ENCODE measurements at regions not wholly inside any gene's neighbourhood (a gene's known extent, or its start where the extent isn't known, plus 50 kb on each side); places are given as distances from the start of the nearest gene placed in this dataset.

- no peaks in the 10 kb centered on the region for H3K9me3 Mint-ChIP-seq
- H3K36me3 Mint-ChIP-seq, result no peaks in the 10 kb centered on the region
- no peak overlapping the region for H3K27ac Mint-ChIP-seq
- no peak overlapping the region for H3K4me3 Mint-ChIP-seq
- H3K4me1 Mint-ChIP-seq, result no peaks in the 10 kb centered on the region
- no peak for DNase-seq
- H3K27me3 Mint-ChIP-seq, result no peaks in the 10 kb centered on the region
These were observed 1080.7 kb downstream of the GRIK2 start for GRCh38 chr6:102474041-102474807.

DNA sequence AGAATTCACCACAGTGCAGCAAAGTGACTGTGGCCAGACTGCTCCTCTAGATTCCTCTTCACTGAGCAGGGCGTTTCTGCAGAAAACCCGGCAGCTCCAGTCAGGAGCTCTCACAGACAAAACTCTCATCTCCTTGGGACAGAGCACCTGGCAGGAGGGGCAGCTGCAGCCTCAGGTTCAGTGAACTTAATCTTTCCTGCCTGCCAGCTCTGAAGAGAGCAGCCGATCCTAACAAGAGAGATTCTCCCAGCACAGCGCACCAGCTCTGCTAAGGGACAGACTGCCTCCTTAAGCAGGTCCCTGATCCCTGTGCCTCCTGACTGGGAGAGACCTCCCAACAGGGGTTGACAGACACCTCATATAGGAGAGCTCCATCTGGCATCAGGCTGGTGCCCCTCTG is 1065.5 kb downstream of the GRIK2 start:
- Mint-ChIP-seq H3K27ac (no peak overlapping the region), H3K4me1 (no peaks in the 10 kb centered on the region), H3K36me3 (no peaks in the 10 kb centered on the region), H3K9me3 (peaks cover 3% of the 10 kb centered on the region), H3K27me3 (no peaks in the 10 kb centered on the region), H3K4me3 (no peak overlapping the region)
- no peak for DNase-seq

- Mint-ChIP-seq H3K9me3 (peaks cover 1% of the 10 kb centered on the region), H3K4me3 (no peak overlapping the region), H3K27ac (no peak overlapping the region), H3K4me1 (no peaks in the 10 kb centered on the region), H3K27me3 (no peaks in the 10 kb centered on the region), H3K36me3 (no peaks in the 10 kb centered on the region)
- no peak for DNase-seq
These were observed 1044.7 kb downstream of the GRIK2 start for GRCh38 chr6:102438171-102438570.

- Mint-ChIP-seq H3K27ac (no peak overlapping the region), H3K4me1 (no peaks in the 10 kb centered on the region), H3K36me3 (no peaks in the 10 kb centered on the region), H3K4me3 (no peak overlapping the region), H3K9me3 (peaks cover 4% of the 10 kb centered on the region), H3K27me3 (no peaks in the 10 kb centered on the region)
- DNase-seq, result no peak
These were observed 1024.0 kb downstream of the GRIK2 start for GRCh38 chr6:102417368-102417998.

DNA sequence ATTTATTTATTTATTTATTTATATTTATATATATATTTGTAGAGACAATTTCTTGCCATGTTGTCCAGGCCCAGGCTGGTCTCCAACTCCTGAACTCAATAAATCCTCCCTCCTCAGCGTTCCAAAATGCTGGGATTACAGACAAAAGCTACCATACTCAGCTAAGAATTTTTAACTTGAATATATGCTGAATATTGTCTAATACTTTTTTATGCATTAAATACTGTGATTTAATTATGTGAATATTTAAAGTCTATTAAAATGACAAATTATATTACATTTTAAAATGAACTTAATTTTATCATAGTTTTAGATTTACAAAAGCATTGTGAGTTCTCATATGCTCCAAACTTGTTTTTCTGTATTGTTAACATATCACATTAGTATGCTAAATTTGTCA is 1022.4 kb downstream of the GRIK2 start:
- no peak overlapping the region for H3K4me3 Mint-ChIP-seq
- H3K36me3 Mint-ChIP-seq, result no peaks in the 10 kb centered on the region
- no peak for DNase-seq
- no peaks in the 10 kb centered on the region for H3K27me3 Mint-ChIP-seq
- no peak overlapping the region for H3K27ac Mint-ChIP-seq
- H3K4me1 Mint-ChIP-seq, result no peaks in the 10 kb centered on the region
- peaks cover 2% of the 10 kb centered on the region for H3K9me3 Mint-ChIP-seq

DNA sequence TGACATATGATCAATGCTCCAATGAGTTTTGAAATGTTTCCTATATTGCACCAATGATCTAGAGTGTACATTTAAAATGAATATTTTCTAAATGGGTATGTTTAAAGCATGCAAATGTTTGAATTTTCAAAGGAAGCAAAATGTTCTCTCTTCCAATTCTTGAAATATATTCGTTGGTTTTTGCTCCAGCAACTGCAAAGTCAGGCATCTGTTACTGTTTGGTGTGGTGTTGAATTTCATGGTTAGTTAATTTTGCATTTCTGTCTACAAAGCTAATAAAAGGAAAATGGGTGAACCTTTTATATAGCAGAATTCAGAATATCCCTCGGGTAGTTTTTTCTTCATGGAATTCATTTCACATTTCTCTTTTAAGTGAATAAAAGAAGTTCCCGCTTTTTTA is 1018.3 kb downstream of the GRIK2 start:
- no peak overlapping the region for H3K27ac Mint-ChIP-seq
- H3K36me3 Mint-ChIP-seq, result no peaks in the 10 kb centered on the region
- no peak overlapping the region for H3K4me3 Mint-ChIP-seq
- no peak for DNase-seq
- no peaks in the 10 kb centered on the region for H3K9me3 Mint-ChIP-seq
- H3K4me1 Mint-ChIP-seq, result no peaks in the 10 kb centered on the region
- H3K27me3 Mint-ChIP-seq, result no peaks in the 10 kb centered on the region

- Mint-ChIP-seq H3K4me1 (no peaks in the 10 kb centered on the region), H3K27me3 (no peaks in the 10 kb centered on the region), H3K27ac (no peak overlapping the region), H3K36me3 (no peaks in the 10 kb centered on the region), H3K4me3 (no peak overlapping the region), H3K9me3 (peaks cover 1% of the 10 kb centered on the region)
- no peak for DNase-seq
These were observed 1014.6 kb downstream of the GRIK2 start for GRCh38 chr6:102407886-102408741.

DNA sequence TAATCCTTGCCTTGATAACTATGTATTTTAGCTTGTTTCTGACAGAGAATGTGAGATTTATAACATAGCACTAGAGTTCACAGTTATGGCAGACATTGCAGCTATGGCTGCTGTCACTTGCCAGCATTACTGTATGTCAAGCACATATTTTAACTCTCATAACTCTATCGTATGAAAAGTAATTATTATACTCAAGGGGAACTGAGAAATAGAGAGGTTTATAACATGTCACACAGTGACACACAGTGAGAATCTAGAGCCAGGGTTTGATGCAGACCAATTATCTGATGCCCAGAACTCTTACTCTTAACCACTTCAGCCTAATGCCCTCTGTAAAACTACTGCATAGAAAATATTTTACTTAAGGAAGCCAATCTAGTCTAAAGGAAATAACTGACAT is 1012.4 kb downstream of the GRIK2 start:
- Mint-ChIP-seq H3K4me3 (no peak overlapping the region), H3K9me3 (peaks cover 1% of the 10 kb centered on the region), H3K4me1 (no peaks in the 10 kb centered on the region), H3K27me3 (no peaks in the 10 kb centered on the region), H3K27ac (no peak overlapping the region), H3K36me3 (no peaks in the 10 kb centered on the region)
- DNase-seq, result no peak

GRCh38 chr6:102402635-102403329 is 1009.3 kb downstream of the GRIK2 start:
- no peak for DNase-seq
- H3K4me1 Mint-ChIP-seq, result no peaks in the 10 kb centered on the region
- H3K36me3 Mint-ChIP-seq, result no peaks in the 10 kb centered on the region
- H3K27me3 Mint-ChIP-seq, result no peaks in the 10 kb centered on the region
- H3K9me3 Mint-ChIP-seq, result peaks cover 5% of the 10 kb centered on the region
- no peak overlapping the region for H3K4me3 Mint-ChIP-seq
- no peak overlapping the region for H3K27ac Mint-ChIP-seq

DNA sequence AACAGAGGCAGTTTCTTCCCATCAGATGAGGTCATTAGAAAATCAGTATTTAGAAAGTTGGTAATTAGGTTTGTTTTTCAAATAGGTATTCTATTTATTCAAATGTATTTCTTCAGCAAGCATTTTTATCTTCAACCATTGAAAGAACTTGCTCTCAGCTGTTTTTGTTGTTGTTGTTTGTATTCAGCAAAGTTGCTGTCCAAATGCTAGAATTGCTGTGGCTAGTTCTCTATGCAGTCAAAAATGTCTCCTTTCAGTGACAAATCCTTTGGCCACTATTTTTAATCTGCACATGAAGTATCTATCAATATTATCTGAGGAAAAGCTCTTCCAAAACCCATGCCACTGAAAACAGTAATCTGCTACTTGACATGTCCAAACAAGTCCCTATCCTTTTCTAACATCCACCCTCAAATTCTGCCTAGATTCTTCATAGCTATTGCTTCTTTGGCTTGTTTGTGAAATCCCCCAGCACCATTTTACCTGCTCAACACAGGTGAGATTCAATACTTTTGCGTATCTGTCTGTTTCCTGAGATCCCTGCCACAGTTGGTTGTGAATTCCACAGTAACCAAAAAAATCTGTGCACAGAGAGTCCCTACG is 1005.4 kb downstream of the GRIK2 start:
- Mint-ChIP-seq H3K4me1 (no peaks in the 10 kb centered on the region), H3K27ac (no peak overlapping the region), H3K36me3 (no peaks in the 10 kb centered on the region), H3K4me3 (no peak overlapping the region), H3K9me3 (peaks cover 11% of the 10 kb centered on the region), H3K27me3 (no peaks in the 10 kb centered on the region)
- no peak for DNase-seq

DNA sequence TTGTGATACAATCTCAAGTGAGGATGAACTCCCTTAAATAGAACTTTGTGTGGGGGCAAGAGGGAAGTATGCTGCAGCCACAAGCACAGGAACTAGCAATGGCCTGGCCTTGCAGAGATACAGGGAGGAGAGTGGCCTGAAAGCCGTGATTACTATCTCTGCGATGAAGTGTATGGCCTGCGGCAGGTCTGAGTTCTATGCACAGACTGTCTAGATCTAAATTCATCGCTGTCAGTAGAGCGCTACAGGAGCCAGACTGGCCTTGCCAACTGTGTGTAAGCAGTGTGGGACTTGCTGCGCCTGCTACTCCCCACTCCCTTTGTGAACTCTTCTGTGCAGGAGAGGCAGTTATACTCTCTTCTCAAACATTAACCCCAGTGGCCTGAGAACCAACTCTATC is 997.0 kb downstream of the GRIK2 start:
- Mint-ChIP-seq H3K9me3 (peaks cover 8% of the 10 kb centered on the region), H3K36me3 (no peaks in the 10 kb centered on the region), H3K4me1 (no peaks in the 10 kb centered on the region), H3K27ac (no peak overlapping the region), H3K4me3 (no peak overlapping the region), H3K27me3 (no peaks in the 10 kb centered on the region)
- no peak for DNase-seq

GRCh38 chr6:102389994-102390393 is 996.5 kb downstream of the GRIK2 start:
- peaks cover 8% of the 10 kb centered on the region for H3K9me3 Mint-ChIP-seq
- DNase-seq, result no peak
- H3K27ac Mint-ChIP-seq, result no peak overlapping the region
- no peak overlapping the region for H3K4me3 Mint-ChIP-seq
- no peaks in the 10 kb centered on the region for H3K27me3 Mint-ChIP-seq
- H3K36me3 Mint-ChIP-seq, result no peaks in the 10 kb centered on the region
- no peaks in the 10 kb centered on the region for H3K4me1 Mint-ChIP-seq

- DNase-seq, result no peak
- Mint-ChIP-seq H3K27me3 (no peaks in the 10 kb centered on the region), H3K27ac (no peak overlapping the region), H3K4me3 (no peak overlapping the region), H3K9me3 (no peaks in the 10 kb centered on the region), H3K4me1 (no peaks in the 10 kb centered on the region), H3K36me3 (no peaks in the 10 kb centered on the region)
These were observed 994.0 kb downstream of the GRIK2 start for GRCh38 chr6:102387326-102388033.

DNA sequence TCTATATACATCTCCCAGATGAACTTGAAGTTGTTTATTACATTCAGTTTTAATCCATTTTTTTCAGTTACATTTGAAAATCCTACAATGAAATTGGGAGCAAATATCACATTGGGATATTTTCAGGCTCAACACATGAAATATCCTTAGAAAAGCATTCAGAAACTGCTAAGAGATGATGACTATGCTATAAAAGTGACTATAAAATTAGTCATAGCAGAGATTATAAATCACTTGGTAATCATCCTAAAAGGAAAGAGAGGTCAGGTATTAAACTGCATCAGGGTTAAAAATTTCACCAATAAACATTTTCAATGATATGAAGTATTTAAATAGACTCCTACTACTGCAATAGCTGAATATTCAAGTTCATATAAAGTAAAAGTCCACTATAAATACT is 987.7 kb downstream of the GRIK2 start:
- no peaks in the 10 kb centered on the region for H3K36me3 Mint-ChIP-seq
- no peak overlapping the region for H3K27ac Mint-ChIP-seq
- no peak overlapping the region for H3K4me3 Mint-ChIP-seq
- no peaks in the 10 kb centered on the region for H3K4me1 Mint-ChIP-seq
- H3K27me3 Mint-ChIP-seq, result no peaks in the 10 kb centered on the region
- H3K9me3 Mint-ChIP-seq, result no peaks in the 10 kb centered on the region
- DNase-seq, result no peak

All from activated naive CD8-positive, alpha-beta T cell treated with anti-CD3 and anti-CD28 coated beads for 36 hours (primary cell).